T-helper 1 cell treated with Interleukin-12 subunit alpha and Interleukin-12 subunit beta and Interleukin-4 antibody, amounts not matched to agents 30 μg/mL and 1 μg/mL, for 36 hours (primary cell): ENCODE measurements at regions not wholly inside any gene's neighbourhood (a gene's known extent, or its start where the extent isn't known, plus 50 kb on each side); places are given as distances from the start of the nearest gene placed in this dataset.
"Not testable (repeated sequence)": the region's sequence is repeated elsewhere in the genome, so short reads cannot be mapped to it uniquely, and the experiment has no call there.

ENCODE experiments used
- H3K27ac Mint-ChIP-seq: one replicate; pipeline ENCODE4 v1.8.0; 2021; ENCODE audit warnings: mild to moderate bottlenecking, mixed read lengths
- H3K27me3 Mint-ChIP-seq: one replicate; pipeline ENCODE4 v1.8.0; 2021; ENCODE audit warnings: low read depth, mixed read lengths
- H3K36me3 Mint-ChIP-seq: one replicate; pipeline ENCODE4 v1.8.0; 2021; ENCODE audit warnings: low read depth, mixed read lengths
- H3K4me1 Mint-ChIP-seq: one replicate; pipeline ENCODE4 v1.8.0; 2021; ENCODE audit warnings: low read depth, mixed read lengths
- H3K4me3 Mint-ChIP-seq: one replicate; pipeline ENCODE4 v1.8.0; 2021; ENCODE audit warnings: mild to moderate bottlenecking, moderate library complexity, mixed read lengths
- H3K9me3 Mint-ChIP-seq: one replicate; pipeline ENCODE4 v1.8.0; 2021; ENCODE audit warnings: mixed read lengths

- H3K27me3 Mint-ChIP-seq, result no peaks in the 10 kb centered on the region
- no peaks in the 10 kb centered on the region for H3K36me3 Mint-ChIP-seq
- H3K9me3 Mint-ChIP-seq, result peaks cover 5% of the 10 kb centered on the region
- no peaks in the 10 kb centered on the region for H3K4me1 Mint-ChIP-seq
- H3K4me3 Mint-ChIP-seq, result no peak overlapping the region
- H3K27ac Mint-ChIP-seq, result no peak overlapping the region
These were observed 954.9 kb downstream of the TDRD15 start for GRCh38 chr2:22078701-22079100.

- H3K36me3 Mint-ChIP-seq, result no peaks in the 10 kb centered on the region
- H3K4me1 Mint-ChIP-seq, result no peaks in the 10 kb centered on the region
- H3K27me3 Mint-ChIP-seq, result no peaks in the 10 kb centered on the region
- H3K27ac Mint-ChIP-seq, result no peak overlapping the region
- no peak overlapping the region for H3K4me3 Mint-ChIP-seq
- peaks cover 5% of the 10 kb centered on the region for H3K9me3 Mint-ChIP-seq
These were observed 955.8 kb downstream of the TDRD15 start for GRCh38 chr2:22079583-22079982.

GRCh38 chr2:22086726-22087125 lies 963.0 kb downstream of the TDRD15 start:
- Mint-ChIP-seq H3K4me1 (no peaks in the 10 kb centered on the region), H3K27me3 (no peaks in the 10 kb centered on the region), H3K9me3 (peaks cover 4% of the 10 kb centered on the region)

GRCh38 chr2:22103617-22104016 lies 979.8 kb downstream of the TDRD15 start:
- not testable (repeated sequence) for H3K4me3 Mint-ChIP-seq, H3K27ac Mint-ChIP-seq, H3K36me3 Mint-ChIP-seq, H3K27me3 Mint-ChIP-seq, H3K9me3 Mint-ChIP-seq, H3K4me1 Mint-ChIP-seq

More at GRCh38 chr2:22086726-22087125, 963.0 kb downstream of the TDRD15 start:
- H3K27ac Mint-ChIP-seq, result no peak overlapping the region
- no peaks in the 10 kb centered on the region for H3K36me3 Mint-ChIP-seq
- H3K4me3 Mint-ChIP-seq, result no peak overlapping the region

GRCh38 chr2:22110244-22110651 lies 986.5 kb downstream of the TDRD15 start:
- Mint-ChIP-seq H3K4me3 (no peak overlapping the region), H3K36me3 (no peaks in the 10 kb centered on the region), H3K9me3 (peaks cover 12% of the 10 kb centered on the region), H3K4me1 (no peaks in the 10 kb centered on the region), H3K27me3 (no peaks in the 10 kb centered on the region), H3K27ac (no peak overlapping the region)

GRCh38 chr2:22124003-22124402 lies 1000.2 kb downstream of the TDRD15 start:
- no peaks in the 10 kb centered on the region for H3K36me3 Mint-ChIP-seq
- no peak overlapping the region for H3K27ac Mint-ChIP-seq
- peaks cover 29% of the 10 kb centered on the region for H3K9me3 Mint-ChIP-seq
- H3K4me3 Mint-ChIP-seq, result no peak overlapping the region
- H3K27me3 Mint-ChIP-seq, result no peaks in the 10 kb centered on the region
- H3K4me1 Mint-ChIP-seq, result no peaks in the 10 kb centered on the region

GRCh38 chr2:22126106-22126505 lies 1002.3 kb downstream of the TDRD15 start:
- no peak overlapping the region for H3K27ac Mint-ChIP-seq

GRCh38 chr2:22126978-22127377 lies 1003.2 kb downstream of the TDRD15 start:
- H3K9me3 Mint-ChIP-seq, result peaks cover 25% of the 10 kb centered on the region
- no peaks in the 10 kb centered on the region for H3K27me3 Mint-ChIP-seq
- H3K27ac Mint-ChIP-seq, result no peak overlapping the region
- H3K4me3 Mint-ChIP-seq, result no peak overlapping the region
- H3K36me3 Mint-ChIP-seq, result no peaks in the 10 kb centered on the region
- H3K4me1 Mint-ChIP-seq, result no peaks in the 10 kb centered on the region

More at GRCh38 chr2:22126106-22126505, 1002.3 kb downstream of the TDRD15 start:
- Mint-ChIP-seq H3K36me3 (no peaks in the 10 kb centered on the region), H3K4me3 (no peak overlapping the region), H3K27me3 (no peaks in the 10 kb centered on the region), H3K9me3 (peaks cover 28% of the 10 kb centered on the region), H3K4me1 (no peaks in the 10 kb centered on the region)

- Mint-ChIP-seq H3K4me3 (no peak overlapping the region), H3K4me1 (no peaks in the 10 kb centered on the region), H3K27me3 (no peaks in the 10 kb centered on the region), H3K27ac (no peak overlapping the region), H3K36me3 (no peaks in the 10 kb centered on the region), H3K9me3 (no peaks in the 10 kb centered on the region)
These were observed 1010.7 kb downstream of the TDRD15 start for GRCh38 chr2:22134421-22134820.

GRCh38 chr2:22136446-22136845 lies 1012.7 kb downstream of the TDRD15 start:
- Mint-ChIP-seq H3K4me1 (no peaks in the 10 kb centered on the region), H3K36me3 (no peaks in the 10 kb centered on the region), H3K4me3 (no peak overlapping the region), H3K27me3 (no peaks in the 10 kb centered on the region), H3K27ac (no peak overlapping the region), H3K9me3 (no peaks in the 10 kb centered on the region)

- Mint-ChIP-seq H3K27ac (no peak overlapping the region), H3K9me3 (peaks cover 10% of the 10 kb centered on the region), H3K27me3 (no peaks in the 10 kb centered on the region), H3K4me1 (no peaks in the 10 kb centered on the region), H3K36me3 (no peaks in the 10 kb centered on the region), H3K4me3 (no peak overlapping the region)
These were observed 1020.1 kb downstream of the TDRD15 start for GRCh38 chr2:22143840-22144239.

GRCh38 chr2:22153931-22154613 lies 1030.3 kb downstream of the TDRD15 start:
- Mint-ChIP-seq H3K27me3 (no peaks in the 10 kb centered on the region), H3K36me3 (no peaks in the 10 kb centered on the region), H3K4me1 (no peaks in the 10 kb centered on the region), H3K4me3 (no peak overlapping the region), H3K9me3 (peaks cover 44% of the 10 kb centered on the region), H3K27ac (no peak overlapping the region)

- H3K4me1 Mint-ChIP-seq, H3K36me3 Mint-ChIP-seq, H3K27ac Mint-ChIP-seq, H3K27me3 Mint-ChIP-seq, H3K4me3 Mint-ChIP-seq: not testable (repeated sequence)
- H3K9me3 Mint-ChIP-seq, result peaks cover 41% of the 10 kb centered on the region
These were observed 1032.9 kb downstream of the TDRD15 start for GRCh38 chr2:22156661-22157060.

- Mint-ChIP-seq H3K4me1 (no peaks in the 10 kb centered on the region), H3K9me3 (peaks cover 42% of the 10 kb centered on the region), H3K27me3 (no peaks in the 10 kb centered on the region), H3K4me3 (no peak overlapping the region), H3K27ac (no peak overlapping the region), H3K36me3 (no peaks in the 10 kb centered on the region)
These were observed 1043.5 kb downstream of the TDRD15 start for GRCh38 chr2:22167256-22167655.

GRCh38 chr2:22175003-22175402 lies 1051.2 kb downstream of the TDRD15 start:
- no peak overlapping the region for H3K4me3 Mint-ChIP-seq
- no peaks in the 10 kb centered on the region for H3K27me3 Mint-ChIP-seq
- no peak overlapping the region for H3K27ac Mint-ChIP-seq
- no peaks in the 10 kb centered on the region for H3K36me3 Mint-ChIP-seq
- H3K9me3 Mint-ChIP-seq, result peaks cover 12% of the 10 kb centered on the region
- no peaks in the 10 kb centered on the region for H3K4me1 Mint-ChIP-seq

- no peaks in the 10 kb centered on the region for H3K36me3 Mint-ChIP-seq
- no peak overlapping the region for H3K4me3 Mint-ChIP-seq
- H3K27ac Mint-ChIP-seq, result no peak overlapping the region
- H3K4me1 Mint-ChIP-seq, result no peaks in the 10 kb centered on the region
- no peaks in the 10 kb centered on the region for H3K27me3 Mint-ChIP-seq
- H3K9me3 Mint-ChIP-seq, result peaks cover 7% of the 10 kb centered on the region
These were observed 1061.5 kb downstream of the TDRD15 start for GRCh38 chr2:22185251-22185650.
